ENCODE measurements at regions not wholly inside any gene's neighbourhood (a gene's known extent, or its start where the extent isn't known, plus 50 kb on each side); places are given as distances from the start of the nearest gene placed in this dataset.

DNA sequence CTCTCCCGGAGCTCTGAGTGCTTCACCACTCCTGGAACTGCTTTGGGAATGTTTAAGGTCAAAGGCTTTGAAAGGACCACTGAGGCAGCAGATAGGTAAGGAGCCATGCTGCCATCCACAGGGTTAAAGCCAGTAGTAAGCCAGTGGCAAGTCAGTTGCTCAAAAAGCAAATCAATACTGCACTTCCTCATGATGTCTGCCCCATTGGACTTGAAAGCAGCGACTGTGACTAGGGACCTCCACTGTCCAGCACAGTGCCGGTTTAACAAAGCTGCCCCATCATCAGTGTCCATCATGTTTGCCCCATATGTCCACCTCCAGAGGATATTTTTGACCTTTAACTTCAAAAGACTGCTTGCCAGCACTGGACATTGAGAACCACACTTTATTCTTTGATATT lies 49.9 kb upstream of the FGF13 start:
- DNase-seq (ENCODE audit: low read depth) = no peak

Measured in LHCN-M2 (cell line).